ENCODE measurements at regions not wholly inside any gene's neighbourhood (a gene's known extent, or its start where the extent isn't known, plus 50 kb on each side); places are given as distances from the start of the nearest gene placed in this dataset.

DNA sequence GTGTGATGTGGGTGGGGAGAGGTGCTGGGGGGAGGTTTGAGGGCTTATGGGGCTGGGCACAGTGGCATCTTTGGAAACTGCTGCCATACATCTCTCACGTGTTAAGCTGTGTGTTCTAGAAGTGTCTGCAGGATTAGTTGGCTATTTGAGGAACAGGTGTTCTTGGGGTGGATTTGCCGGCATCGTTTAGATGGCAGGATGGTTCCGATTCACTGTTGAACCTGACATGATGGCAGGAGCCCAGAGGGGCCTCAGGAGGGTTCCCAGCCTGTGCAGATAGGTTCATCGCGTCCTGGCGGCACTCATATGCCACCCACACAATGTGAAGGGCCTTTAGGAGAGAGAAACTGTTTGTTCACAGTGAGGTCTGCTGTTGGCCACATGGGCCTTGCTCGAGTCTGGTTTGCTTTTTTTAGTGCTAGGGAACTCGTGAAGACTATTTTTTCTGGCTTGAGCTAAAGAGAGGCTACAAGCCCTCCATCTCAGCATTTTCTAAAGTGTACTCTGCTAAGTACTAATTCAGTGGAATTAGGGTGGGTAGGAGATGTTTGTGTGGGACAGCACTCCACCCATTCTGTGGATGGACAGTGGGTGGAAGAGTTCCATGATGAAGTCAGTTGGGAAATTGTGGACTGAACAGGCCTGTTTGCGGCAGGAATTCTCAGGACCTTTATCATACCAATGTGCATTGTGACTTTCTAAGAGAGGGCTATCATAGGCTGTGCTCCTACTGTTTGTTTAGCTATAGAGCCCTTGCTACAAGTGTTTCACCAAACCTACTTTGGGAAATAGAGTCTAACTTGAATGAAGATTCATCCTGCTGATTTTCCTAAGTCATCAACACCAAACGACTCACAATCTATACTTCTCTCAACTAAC lies 55.4 kb upstream of the PLET1 start:
- TF ChIP-seq, protein P1, sequence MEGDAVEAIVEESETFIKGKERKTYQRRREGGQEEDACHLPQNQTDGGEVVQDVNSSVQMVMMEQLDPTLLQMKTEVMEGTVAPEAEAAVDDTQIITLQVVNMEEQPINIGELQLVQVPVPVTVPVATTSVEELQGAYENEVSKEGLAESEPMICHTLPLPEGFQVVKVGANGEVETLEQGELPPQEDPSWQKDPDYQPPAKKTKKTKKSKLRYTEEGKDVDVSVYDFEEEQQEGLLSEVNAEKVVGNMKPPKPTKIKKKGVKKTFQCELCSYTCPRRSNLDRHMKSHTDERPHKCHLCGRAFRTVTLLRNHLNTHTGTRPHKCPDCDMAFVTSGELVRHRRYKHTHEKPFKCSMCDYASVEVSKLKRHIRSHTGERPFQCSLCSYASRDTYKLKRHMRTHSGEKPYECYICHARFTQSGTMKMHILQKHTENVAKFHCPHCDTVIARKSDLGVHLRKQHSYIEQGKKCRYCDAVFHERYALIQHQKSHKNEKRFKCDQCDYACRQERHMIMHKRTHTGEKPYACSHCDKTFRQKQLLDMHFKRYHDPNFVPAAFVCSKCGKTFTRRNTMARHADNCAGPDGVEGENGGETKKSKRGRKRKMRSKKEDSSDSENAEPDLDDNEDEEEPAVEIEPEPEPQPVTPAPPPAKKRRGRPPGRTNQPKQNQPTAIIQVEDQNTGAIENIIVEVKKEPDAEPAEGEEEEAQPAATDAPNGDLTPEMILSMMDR (IDR thresholded peaks at IDR 0.05): no peak
- TF ChIP-seq POLR2A (IDR thresholded peaks at IDR 0.05): no peak
